ENCODE measurements at regions not wholly inside any gene's neighbourhood (a gene's known extent, or its start where the extent isn't known, plus 50 kb on each side); places are given as distances from the start of the nearest gene placed in this dataset.

GRCh38 chr10:125392609-125393008, 232.2 kb upstream of the CTBP2 start (continued):
- no peak for TF ChIP-seq PML (IDR thresholded peaks at IDR 0.05; ENCODE audit: low read length)
- no peak for TF ChIP-seq TBL1XR1 (IDR thresholded peaks at IDR 0.05; ENCODE audit: low read depth, low read length)

DNA sequence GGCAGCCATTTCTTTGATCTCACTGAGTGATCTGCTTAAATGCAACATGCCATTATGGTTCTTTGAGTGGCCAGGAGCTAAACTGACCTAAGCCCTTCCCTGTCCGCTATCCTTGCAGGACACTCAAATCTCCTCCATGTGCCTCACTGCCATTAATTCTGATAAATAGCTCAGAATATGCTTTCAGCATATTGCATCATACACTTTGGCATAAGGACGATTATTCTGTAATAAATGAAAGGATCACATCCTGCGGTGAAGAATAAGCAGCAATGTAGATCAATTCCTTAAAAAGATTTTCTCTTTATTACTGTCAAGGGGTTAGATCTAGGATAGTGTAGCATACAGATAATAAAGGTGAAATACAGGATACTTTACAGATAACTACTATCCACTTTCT, 231.8 kb upstream of the CTBP2 start:
- H3K79me2 ChIP-seq (ENCODE audit: control insufficient read depth, insufficient read depth, low read length) = no peaks in the 10 kb centered on the region
- no peaks in the 10 kb centered on the region for H3K27me3 ChIP-seq (replicated peaks in 1 of 2; ENCODE audit: control insufficient read depth in 2 of 2, insufficient read depth in 2 of 2, low read length in 1 of 2)
- no peak for FAIRE-seq
- BruUV-seq (replicated peaks) = no TSS peak
- SMC1A ChIA-PET (ENCODE audit: uncharacterized antibody, unreplicated experiment) = no interaction called here
- no peak overlapping the region for H2AFZ ChIP-seq (ENCODE audit: control insufficient read depth, low read depth, low read length)
- TF ChIP-seq POLR2AphosphoS2 (IDR thresholded peaks at IDR 0.05; ENCODE audit: low read depth, low read length) (no peak), BCL11A (IDR thresholded peaks at IDR 0.05; ENCODE audit: low read depth, low read length) (no peak), STAT3 (IDR thresholded peaks at IDR 0.05; ENCODE audit: low read depth, low read length) (no peak), YY1 (IDR thresholded peaks at IDR 0.05; ENCODE audit: low read depth, low read length) (no peak), ZNF687 (IDR thresholded peaks at IDR 0.05) (no peak), CREM (IDR thresholded peaks at IDR 0.05; ENCODE audit: low read depth) (no peak), MEF2B (IDR thresholded peaks at IDR 0.05; ENCODE audit: partially characterized antibody, poor library complexity, severe bottlenecking) (no peak), FOS (IDR thresholded peaks at IDR 0.05; ENCODE audit: borderline replicate concordance, extremely low read depth, insufficient read length) (no peak)
- TF ChIP-seq, protein P1, sequence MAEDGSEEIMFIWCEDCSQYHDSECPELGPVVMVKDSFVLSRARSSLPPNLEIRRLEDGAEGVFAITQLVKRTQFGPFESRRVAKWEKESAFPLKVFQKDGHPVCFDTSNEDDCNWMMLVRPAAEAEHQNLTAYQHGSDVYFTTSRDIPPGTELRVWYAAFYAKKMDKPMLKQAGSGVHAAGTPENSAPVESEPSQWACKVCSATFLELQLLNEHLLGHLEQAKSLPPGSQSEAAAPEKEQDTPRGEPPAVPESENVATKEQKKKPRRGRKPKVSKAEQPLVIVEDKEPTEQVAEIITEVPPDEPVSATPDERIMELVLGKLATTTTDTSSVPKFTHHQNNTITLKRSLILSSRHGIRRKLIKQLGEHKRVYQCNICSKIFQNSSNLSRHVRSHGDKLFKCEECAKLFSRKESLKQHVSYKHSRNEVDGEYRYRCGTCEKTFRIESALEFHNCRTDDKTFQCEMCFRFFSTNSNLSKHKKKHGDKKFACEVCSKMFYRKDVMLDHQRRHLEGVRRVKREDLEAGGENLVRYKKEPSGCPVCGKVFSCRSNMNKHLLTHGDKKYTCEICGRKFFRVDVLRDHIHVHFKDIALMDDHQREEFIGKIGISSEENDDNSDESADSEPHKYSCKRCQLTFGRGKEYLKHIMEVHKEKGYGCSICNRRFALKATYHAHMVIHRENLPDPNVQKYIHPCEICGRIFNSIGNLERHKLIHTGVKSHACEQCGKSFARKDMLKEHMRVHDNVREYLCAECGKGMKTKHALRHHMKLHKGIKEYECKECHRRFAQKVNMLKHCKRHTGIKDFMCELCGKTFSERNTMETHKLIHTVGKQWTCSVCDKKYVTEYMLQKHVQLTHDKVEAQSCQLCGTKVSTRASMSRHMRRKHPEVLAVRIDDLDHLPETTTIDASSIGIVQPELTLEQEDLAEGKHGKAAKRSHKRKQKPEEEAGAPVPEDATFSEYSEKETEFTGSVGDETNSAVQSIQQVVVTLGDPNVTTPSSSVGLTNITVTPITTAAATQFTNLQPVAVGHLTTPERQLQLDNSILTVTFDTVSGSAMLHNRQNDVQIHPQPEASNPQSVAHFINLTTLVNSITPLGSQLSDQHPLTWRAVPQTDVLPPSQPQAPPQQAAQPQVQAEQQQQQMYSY (CRISPR knock-in tag; IDR thresholded peaks at IDR 0.05) = no peak
- H3K4me2 ChIP-seq (ENCODE audit: control insufficient read depth, insufficient read depth) = no peak overlapping the region
- H3K36me3 ChIP-seq (ENCODE audit: control insufficient read depth in 2 of 2, insufficient read depth in 2 of 2, low read length in 1 of 2) = no peaks in the 10 kb centered on the region
- 34% methylated on average over 3 of the region's 3 CpGs for WGBS (ENCODE audit: insufficient coverage, insufficient replicate concordance, low lambda C conversion rate, missing lambda C conversion rate)
- no peak for DNase-seq (ENCODE audit: low read depth, low spot score)
- RAD21 ChIA-PET (ENCODE audit: unreplicated experiment) = no interaction called here
- CTCF ChIA-PET = no interaction called here
- no peak overlapping the region for H3K4me3 ChIP-seq
- H3K27ac ChIP-seq (ENCODE audit: control insufficient read depth, insufficient read depth) = no peak overlapping the region
- no peaks in the 10 kb centered on the region for H3K9me3 ChIP-seq (replicated peaks; ENCODE audit: control insufficient read depth, insufficient read depth, low read length)
- POLR2A ChIA-PET = no interaction called here
- H3K4me1 ChIP-seq (ENCODE audit: control insufficient read depth, insufficient read depth, low read length) = no peaks in the 10 kb centered on the region
- no peak overlapping the region for H3K9ac ChIP-seq (ENCODE audit: control insufficient read depth, insufficient read depth, low read length)
- no peak for ATAC-seq
- H4K20me1 ChIP-seq (ENCODE audit: control insufficient read depth, insufficient read depth) = no peaks in the 10 kb centered on the region
- in situ Hi-C loops (cut with MboI) = no loop called here
- intact Hi-C loops (cut with micrococcal nuclease; ENCODE audit: unreplicated experiment) = no loop called here
